NB4 (cell line): ENCODE measurements at regions not wholly inside any gene's neighbourhood (a gene's known extent, or its start where the extent isn't known, plus 50 kb on each side); places are given as distances from the start of the nearest gene placed in this dataset.

ENCODE experiments used
- DNase-seq: peaks from one replicate; pipeline ENCODE4 v3.0.0; 2010; ENCODE audit warnings: low read depth
- H3K4me3 ChIP-seq: one replicate; pipeline ENCODE4 v1.5.1; 2011; ENCODE audit warnings: mild to moderate bottlenecking, low read depth, low read length, moderate library complexity
- CTCF ChIP-seq: IDR thresholded peaks from one replicate; pipeline ENCODE4 v1.5.1; 2012; ENCODE audit warnings: low read depth, low read length
- MYC ChIP-seq: IDR thresholded peaks from 2 replicates; pipeline ENCODE4 v1.6.1; 2011; ENCODE audit warnings: low read depth, low read length
- POLR2A ChIP-seq: IDR thresholded peaks from 2 replicates; pipeline ENCODE4 v1.6.1; 2011; ENCODE audit warnings: mild to moderate bottlenecking; ENCODE audit not compliant: insufficient read length; ENCODE audit errors: extremely low read depth
- TF ChIP-seq, protein P1 (sequence below): IDR thresholded peaks from 2 replicates; pipeline ENCODE4 v1.6.1; 2011; ENCODE audit warnings: low read depth, low read length

DNA sequence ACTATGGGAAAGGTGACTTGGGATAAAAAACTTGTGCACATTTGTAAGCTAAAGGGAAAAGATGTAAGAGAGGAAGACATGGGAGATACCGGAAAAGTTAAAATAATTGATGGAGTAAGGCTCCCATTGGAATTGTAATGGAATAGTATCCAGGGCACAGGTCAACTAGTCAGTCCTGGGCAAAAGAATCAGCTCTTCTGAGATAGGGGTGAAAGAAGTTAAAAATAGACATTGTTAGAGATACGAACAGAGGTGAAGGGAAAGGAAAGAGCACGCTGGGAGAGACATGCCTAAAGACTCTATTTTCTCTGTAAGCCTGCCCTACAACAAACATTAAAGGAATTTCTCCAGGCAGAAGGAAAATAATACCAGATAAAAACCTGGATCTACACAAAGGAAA, 101.6 kb downstream of the SLC41A2 start:
- TF ChIP-seq POLR2A (no peak), CTCF (no peak), MYC (no peak)
- TF ChIP-seq, protein P1, sequence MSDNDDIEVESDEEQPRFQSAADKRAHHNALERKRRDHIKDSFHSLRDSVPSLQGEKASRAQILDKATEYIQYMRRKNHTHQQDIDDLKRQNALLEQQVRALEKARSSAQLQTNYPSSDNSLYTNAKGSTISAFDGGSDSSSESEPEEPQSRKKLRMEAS: no peak
- DNase-seq: no peak
- no peak overlapping the region for H3K4me3 ChIP-seq

DNA sequence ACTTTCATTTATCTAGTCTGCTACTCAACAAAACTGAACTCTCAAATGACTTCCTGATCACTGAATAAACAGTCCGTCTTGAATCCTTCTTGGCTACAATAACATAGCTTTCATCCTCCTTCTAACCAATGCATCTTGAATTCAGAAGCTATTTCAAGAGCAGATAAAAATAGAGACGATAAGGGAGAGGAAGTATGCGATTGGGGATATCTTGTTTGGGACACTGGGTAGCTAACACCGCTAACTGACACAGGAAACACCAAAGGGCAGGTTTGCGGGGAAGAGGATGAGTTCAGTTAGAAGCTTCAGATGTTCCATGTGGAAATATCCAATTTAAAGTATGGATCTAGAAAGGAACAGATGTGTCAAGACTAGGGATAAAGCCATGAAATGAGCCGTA, 102.5 kb downstream of the SLC41A2 start:
- no peak overlapping the region for H3K4me3 ChIP-seq
- DNase-seq: no peak
- TF ChIP-seq POLR2A: no peak
- no peak for TF ChIP-seq MYC
- TF ChIP-seq CTCF: no peak
- TF ChIP-seq, protein P1: no peak

- H3K4me3 ChIP-seq: no peak overlapping the region
- no peak for DNase-seq
- TF ChIP-seq POLR2A (no peak), MYC (no peak), CTCF (no peak)
- TF ChIP-seq, protein P1: no peak
Measured at GRCh38 chr12:104852896-104853295, 105.2 kb downstream of the SLC41A2 start.

DNA sequence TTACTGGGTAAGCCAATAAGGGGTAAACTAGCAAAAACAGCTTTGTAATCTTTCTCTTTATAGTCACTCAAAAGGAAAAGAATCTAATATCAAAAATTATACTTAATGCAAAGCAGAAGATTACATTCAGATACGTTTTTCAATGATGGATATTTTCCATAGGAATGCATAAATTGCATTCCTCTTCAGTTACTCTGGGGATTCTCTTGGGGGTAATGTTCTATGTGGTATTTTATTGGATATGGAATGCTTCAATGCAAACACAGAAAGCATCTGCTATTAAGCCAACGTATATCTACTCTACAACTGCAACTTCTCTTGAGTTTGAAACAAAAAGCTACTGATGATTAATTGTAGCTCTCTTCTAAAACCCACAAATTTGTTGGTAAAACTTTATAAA, 106.0 kb downstream of the SLC41A2 start:
- TF ChIP-seq MYC (no peak), CTCF (no peak), POLR2A (no peak)
- TF ChIP-seq, protein P1: no peak
- no peak overlapping the region for H3K4me3 ChIP-seq
- DNase-seq: no peak

DNA sequence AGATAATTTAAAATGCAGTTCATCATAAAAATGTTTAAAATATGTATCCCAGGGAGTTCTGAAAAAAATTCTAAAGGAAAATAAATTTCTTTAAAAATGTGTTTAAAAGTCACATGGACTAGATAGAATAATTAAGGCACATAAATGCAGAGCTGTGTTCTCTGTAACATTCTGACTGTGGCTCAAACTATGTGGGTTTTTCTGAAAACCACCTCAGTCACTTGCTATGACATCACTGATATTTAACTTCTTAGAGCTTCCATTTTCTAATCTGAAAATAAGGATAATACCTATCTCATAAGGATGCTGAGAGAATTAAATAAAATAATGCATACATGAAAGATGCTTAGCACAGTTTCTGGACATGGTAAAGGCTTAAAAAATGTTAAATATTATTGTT, 107.3 kb downstream of the SLC41A2 start:
- TF ChIP-seq MYC (no peak), CTCF (no peak), POLR2A (no peak)
- TF ChIP-seq, protein P1: no peak
- no peak for DNase-seq
- H3K4me3 ChIP-seq: no peak overlapping the region
